ENCODE measurements at regions not wholly inside any gene's neighbourhood (a gene's known extent, or its start where the extent isn't known, plus 50 kb on each side); places are given as distances from the start of the nearest gene placed in this dataset.
A peak's percentile ranks its signal among the peaks of the same experiment; 100 is the strongest.

- no peak for DNase-seq
Observed at GRCh38 chr7:131096267-131096927, 231.3 kb upstream of the MKLN1 start.

GRCh38 chr7:131097662-131098376, 229.9 kb upstream of the MKLN1 start:
- peak; percentile 70 for DNase-seq

- DNase-seq, result no peak
Observed at GRCh38 chr7:131098527-131098926, 229.1 kb upstream of the MKLN1 start.

- DNase-seq, result no peak
Observed at GRCh38 chr7:131100357-131101054, 227.2 kb upstream of the MKLN1 start.

GRCh38 chr7:131103997-131104396, 223.7 kb upstream of the MKLN1 start:
- DNase-seq, result no peak

GRCh38 chr7:131104596-131105293, 222.9 kb upstream of the MKLN1 start:
- no peak for DNase-seq

GRCh38 chr7:131105294-131105798, 222.3 kb upstream of the MKLN1 start:
- DNase-seq, result no peak

GRCh38 chr7:131105799-131106680, 221.6 kb upstream of the MKLN1 start:
- peak; percentile 73 for DNase-seq

- peak; percentile 37 for DNase-seq
Observed at GRCh38 chr7:131106681-131107336, 220.9 kb upstream of the MKLN1 start.

GRCh38 chr7:131107337-131108211, 220.1 kb upstream of the MKLN1 start:
- DNase-seq, result peak; percentile 91

GRCh38 chr7:131108212-131108940, 219.3 kb upstream of the MKLN1 start:
- DNase-seq, result peak; percentile 91

- no peak for DNase-seq
Observed at GRCh38 chr7:131109011-131109758, 218.5 kb upstream of the MKLN1 start.

- DNase-seq, result peak; percentile 83
Observed at GRCh38 chr7:131109759-131110296, 217.8 kb upstream of the MKLN1 start.

GRCh38 chr7:131110297-131111080, 217.2 kb upstream of the MKLN1 start:
- DNase-seq, result no peak

- DNase-seq, result peak; percentile 56
Observed at GRCh38 chr7:131111081-131111576, 216.5 kb upstream of the MKLN1 start.

- DNase-seq, result no peak
Observed at GRCh38 chr7:131111792-131112191, 215.9 kb upstream of the MKLN1 start.

GRCh38 chr7:131112431-131112830, 215.2 kb upstream of the MKLN1 start:
- DNase-seq, result no peak

- DNase-seq, result no peak
Observed at GRCh38 chr7:131115340-131115739, 212.3 kb upstream of the MKLN1 start.
